Endodermal cell (in vitro differentiated cells): ENCODE measurements at regions not wholly inside any gene's neighbourhood (a gene's known extent, or its start where the extent isn't known, plus 50 kb on each side); places are given as distances from the start of the nearest gene placed in this dataset.

Experiments used
- DNase-seq: peaks from one replicate; pipeline ENCODE4 v3.0.0-alpha.2; 2017
- H3K27ac ChIP-seq: 2 replicates; pipeline ENCODE4 v1.5.1; 2013; ENCODE audit warnings: mild to moderate bottlenecking, low read depth, low read length, moderate library complexity
- H3K27me3 ChIP-seq: 2 replicates; pipeline ENCODE4 v1.6.1; 2013; ENCODE audit warnings: mild to moderate bottlenecking, low read length, moderate library complexity; ENCODE audit not compliant: insufficient read depth, control insufficient read depth, poor library complexity, severe bottlenecking
- H3K36me3 ChIP-seq: 2 replicates; pipeline ENCODE4 v1.7.0; 2013; ENCODE audit warnings: mild to moderate bottlenecking, low read length, moderate library complexity; ENCODE audit not compliant: control insufficient read depth, insufficient read depth
- H3K4me1 ChIP-seq: one replicate; pipeline ENCODE4 v1.7.0; 2013; ENCODE audit warnings: low read length; ENCODE audit not compliant: control insufficient read depth, insufficient read depth
- H3K4me3 ChIP-seq: 2 replicates; pipeline ENCODE4 v1.5.1; 2013; ENCODE audit warnings: mild to moderate bottlenecking, low read length, moderate library complexity
- H3K9ac ChIP-seq: 2 replicates; pipeline ENCODE4 v1.6.1; 2013; ENCODE audit warnings: mild to moderate bottlenecking, low read length, moderate library complexity; ENCODE audit not compliant: poor library complexity, severe bottlenecking; ENCODE audit errors: extremely low read depth
- H3K9me3 ChIP-seq: 2 replicates; pipeline ENCODE4 v1.6.1; 2013; ENCODE audit warnings: mild to moderate bottlenecking, low read length, moderate library complexity; ENCODE audit not compliant: control insufficient read depth
- H3K27ac Mint-ChIP-seq: 2 replicates; pipeline ENCODE4 v1.8.0; 2020; ENCODE audit warnings: mixed read lengths
- H3K27me3 Mint-ChIP-seq: 2 replicates; pipeline ENCODE4 v1.8.0; 2021; ENCODE audit warnings: mild to moderate bottlenecking, mixed read lengths; ENCODE audit not compliant: insufficient read depth
- H3K36me3 Mint-ChIP-seq: 2 replicates; pipeline ENCODE4 v1.8.0; 2020; ENCODE audit warnings: low read depth, mixed read lengths
- H3K4me1 Mint-ChIP-seq: 2 replicates; pipeline ENCODE4 v1.8.0; 2020; ENCODE audit warnings: mixed read lengths
- H3K4me3 Mint-ChIP-seq: 2 replicates; pipeline ENCODE4 v1.8.0; 2020; ENCODE audit warnings: mild to moderate bottlenecking, moderate library complexity, mixed read lengths
- H3K9me3 Mint-ChIP-seq: 2 replicates; pipeline ENCODE4 v1.8.0; 2020; ENCODE audit warnings: mild to moderate bottlenecking, mixed read lengths
- WGBS, 2 experiments: methylation state at CpG; one replicate each; pipeline versions ENCODE4 v1.1.5 to v1.1.7; 2013; ENCODE audit warnings: missing lambda C conversion rate in 2 of 2, mixed read lengths in 1 of 2; ENCODE audit not compliant: insufficient coverage in 1 of 2, insufficient read length in 1 of 2; 5-methylcytosine and 5-hydroxymethylcytosine counted together
- TF ChIP-seq, protein P1 (sequence below): fragments of 200-600 bp; sonication (generic); conservative IDR thresholded peaks from 2 replicates; pipeline ENCODE4 v1.5.0; 2021; ENCODE audit warnings: antibody characterized with exemption, mild to moderate bottlenecking

DNA sequence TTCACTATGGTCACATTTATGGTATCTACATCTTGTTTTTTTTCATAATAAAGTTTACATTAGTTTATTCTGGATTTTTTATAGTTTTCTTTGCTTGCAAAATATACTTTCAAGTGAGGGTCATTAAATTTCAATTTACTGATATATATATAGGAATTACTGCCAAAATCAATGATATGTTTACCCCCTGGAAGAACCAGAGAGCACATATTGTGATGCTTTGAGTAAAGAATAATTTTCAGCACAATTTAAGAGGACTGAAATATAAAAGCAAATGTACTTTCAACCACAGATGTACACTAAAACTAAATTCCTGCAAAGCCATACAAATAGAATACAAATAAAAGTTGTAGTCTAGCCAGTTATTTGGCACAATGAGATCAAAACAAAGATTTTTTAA lies 242.2 kb upstream of the PCDH18 start:
- no peaks in the 10 kb centered on the region for H3K9me3 Mint-ChIP-seq
- Histone ChIP-seq H3K27me3 (no peaks in the 10 kb centered on the region), H3K9ac (no peak overlapping the region), H3K4me1 (no peaks in the 10 kb centered on the region), H3K36me3 (no peaks in the 10 kb centered on the region), H3K27ac (no peak overlapping the region), H3K9me3 (no peaks in the 10 kb centered on the region), H3K4me3 (no peak overlapping the region)
- no peak for DNase-seq
- H3K36me3 Mint-ChIP-seq: no peaks in the 10 kb centered on the region
- TF ChIP-seq, protein P1, sequence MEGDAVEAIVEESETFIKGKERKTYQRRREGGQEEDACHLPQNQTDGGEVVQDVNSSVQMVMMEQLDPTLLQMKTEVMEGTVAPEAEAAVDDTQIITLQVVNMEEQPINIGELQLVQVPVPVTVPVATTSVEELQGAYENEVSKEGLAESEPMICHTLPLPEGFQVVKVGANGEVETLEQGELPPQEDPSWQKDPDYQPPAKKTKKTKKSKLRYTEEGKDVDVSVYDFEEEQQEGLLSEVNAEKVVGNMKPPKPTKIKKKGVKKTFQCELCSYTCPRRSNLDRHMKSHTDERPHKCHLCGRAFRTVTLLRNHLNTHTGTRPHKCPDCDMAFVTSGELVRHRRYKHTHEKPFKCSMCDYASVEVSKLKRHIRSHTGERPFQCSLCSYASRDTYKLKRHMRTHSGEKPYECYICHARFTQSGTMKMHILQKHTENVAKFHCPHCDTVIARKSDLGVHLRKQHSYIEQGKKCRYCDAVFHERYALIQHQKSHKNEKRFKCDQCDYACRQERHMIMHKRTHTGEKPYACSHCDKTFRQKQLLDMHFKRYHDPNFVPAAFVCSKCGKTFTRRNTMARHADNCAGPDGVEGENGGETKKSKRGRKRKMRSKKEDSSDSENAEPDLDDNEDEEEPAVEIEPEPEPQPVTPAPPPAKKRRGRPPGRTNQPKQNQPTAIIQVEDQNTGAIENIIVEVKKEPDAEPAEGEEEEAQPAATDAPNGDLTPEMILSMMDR: no peak
- no peak overlapping the region for H3K4me3 Mint-ChIP-seq
- no peak overlapping the region for H3K27ac Mint-ChIP-seq
- no peaks in the 10 kb centered on the region for H3K27me3 Mint-ChIP-seq
- H3K4me1 Mint-ChIP-seq: no peaks in the 10 kb centered on the region

DNA sequence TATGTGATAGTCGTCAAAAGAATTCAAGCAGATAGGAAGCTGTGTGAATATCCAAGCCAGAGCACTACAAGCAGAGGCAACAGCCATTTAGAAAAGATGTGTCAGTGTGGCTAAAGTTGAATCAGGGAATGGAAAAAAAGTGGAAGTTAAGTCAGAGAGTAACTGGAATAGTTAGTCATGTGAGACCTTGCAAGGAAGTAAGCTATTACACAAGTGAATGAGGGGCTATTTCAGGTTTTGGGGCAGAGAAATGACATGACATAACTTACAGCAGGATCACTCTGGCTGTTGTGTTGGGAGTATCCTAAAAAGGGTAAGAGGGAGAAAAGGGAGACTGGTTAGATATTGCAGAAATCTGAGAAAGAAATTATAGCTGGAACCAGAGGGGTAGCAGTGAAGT lies 236.6 kb upstream of the PCDH18 start:
- TF ChIP-seq, protein P1: no peak
- H3K9ac ChIP-seq: no peak overlapping the region
- H3K36me3 ChIP-seq: no peaks in the 10 kb centered on the region
- no peaks in the 10 kb centered on the region for H3K27me3 Mint-ChIP-seq
- WGBS, 2 experiments: 89 to 100% methylated on average over 1 of the region's 1 CpG
- no peak overlapping the region for H3K27ac Mint-ChIP-seq
- no peaks in the 10 kb centered on the region for H3K27me3 ChIP-seq
- no peaks in the 10 kb centered on the region for H3K9me3 ChIP-seq
- H3K4me1 ChIP-seq: no peaks in the 10 kb centered on the region
- no peak overlapping the region for H3K4me3 Mint-ChIP-seq
- H3K4me3 ChIP-seq: no peak overlapping the region
- H3K9me3 Mint-ChIP-seq: no peaks in the 10 kb centered on the region
- no peak for DNase-seq
- H3K27ac ChIP-seq: no peak overlapping the region
- H3K4me1 Mint-ChIP-seq: no peaks in the 10 kb centered on the region
- H3K36me3 Mint-ChIP-seq: no peaks in the 10 kb centered on the region

DNA sequence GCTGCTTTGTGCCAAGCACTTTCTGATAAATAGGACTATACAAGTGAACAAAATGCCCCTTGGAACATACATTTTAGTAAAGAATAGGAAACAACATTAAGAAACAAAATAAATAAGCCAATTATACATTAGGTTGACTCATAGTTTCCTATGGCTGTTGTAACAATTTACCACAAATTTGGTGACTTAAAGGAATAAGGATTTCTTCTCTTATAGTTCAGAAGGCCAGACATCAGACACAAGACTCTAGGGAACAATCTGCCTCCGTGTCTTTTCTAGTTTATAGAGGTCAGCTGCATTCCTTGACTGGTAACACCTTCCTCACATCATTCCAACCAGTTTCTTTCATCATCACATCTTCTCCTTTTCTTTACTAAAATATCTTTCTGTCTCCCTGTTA lies 235.9 kb upstream of the PCDH18 start:
- no peaks in the 10 kb centered on the region for H3K4me1 Mint-ChIP-seq

More for the DNA sequence above, 235.9 kb upstream of the PCDH18 start:
- Mint-ChIP-seq H3K27ac (no peak overlapping the region), H3K36me3 (no peaks in the 10 kb centered on the region), H3K27me3 (no peaks in the 10 kb centered on the region), H3K4me3 (no peak overlapping the region), H3K9me3 (no peaks in the 10 kb centered on the region)
- H3K27ac ChIP-seq: no peak overlapping the region
- TF ChIP-seq, protein P1: no peak
- H3K36me3 ChIP-seq: no peaks in the 10 kb centered on the region
- no peak overlapping the region for H3K4me3 ChIP-seq
- DNase-seq: no peak
- no peaks in the 10 kb centered on the region for H3K4me1 ChIP-seq
- no peaks in the 10 kb centered on the region for H3K27me3 ChIP-seq
- H3K9me3 ChIP-seq: no peaks in the 10 kb centered on the region
- no peak overlapping the region for H3K9ac ChIP-seq
- WGBS, 2 experiments: 89 to 94% methylated on average over 1 of the region's 1 CpG
